Neural crest cell (in vitro differentiated cells): ENCODE measurements at regions not wholly inside any gene's neighbourhood (a gene's known extent, or its start where the extent isn't known, plus 50 kb on each side); places are given as distances from the start of the nearest gene placed in this dataset.

Experiments
- DNase-seq: peaks from one replicate; pipeline ENCODE4 v3.0.0; 2021; ENCODE audit warnings: low read depth, mixed read lengths, low spot score
- H3K27ac Mint-ChIP-seq: one replicate; pipeline ENCODE4 v1.8.0; 2021; ENCODE audit warnings: mild to moderate bottlenecking, mixed read lengths; ENCODE audit not compliant: unreplicated experiment
- H3K27me3 Mint-ChIP-seq: 2 replicates; pipeline ENCODE4 v1.8.0; 2021; ENCODE audit warnings: low read depth, mild to moderate bottlenecking, mixed read lengths
- H3K36me3 Mint-ChIP-seq: 2 replicates; pipeline ENCODE4 v1.8.0; 2021; ENCODE audit warnings: low read depth, mild to moderate bottlenecking, mixed read lengths
- H3K4me1 Mint-ChIP-seq: 2 replicates; pipeline ENCODE4 v1.8.0; 2021; ENCODE audit warnings: mixed read lengths
- H3K4me3 Mint-ChIP-seq: one replicate; pipeline ENCODE4 v1.8.0; 2021; ENCODE audit warnings: mild to moderate bottlenecking, mixed read lengths
- H3K9me3 Mint-ChIP-seq: 2 replicates; pipeline ENCODE4 v1.8.0; 2021; ENCODE audit warnings: mixed read lengths
- TF ChIP-seq, protein P1 (sequence below): fragments of 200-600 bp; sonication (generic); conservative IDR thresholded peaks from 2 replicates; pipeline ENCODE4 v1.5.0; 2021; ENCODE audit warnings: antibody characterized with exemption, mild to moderate bottlenecking

DNA sequence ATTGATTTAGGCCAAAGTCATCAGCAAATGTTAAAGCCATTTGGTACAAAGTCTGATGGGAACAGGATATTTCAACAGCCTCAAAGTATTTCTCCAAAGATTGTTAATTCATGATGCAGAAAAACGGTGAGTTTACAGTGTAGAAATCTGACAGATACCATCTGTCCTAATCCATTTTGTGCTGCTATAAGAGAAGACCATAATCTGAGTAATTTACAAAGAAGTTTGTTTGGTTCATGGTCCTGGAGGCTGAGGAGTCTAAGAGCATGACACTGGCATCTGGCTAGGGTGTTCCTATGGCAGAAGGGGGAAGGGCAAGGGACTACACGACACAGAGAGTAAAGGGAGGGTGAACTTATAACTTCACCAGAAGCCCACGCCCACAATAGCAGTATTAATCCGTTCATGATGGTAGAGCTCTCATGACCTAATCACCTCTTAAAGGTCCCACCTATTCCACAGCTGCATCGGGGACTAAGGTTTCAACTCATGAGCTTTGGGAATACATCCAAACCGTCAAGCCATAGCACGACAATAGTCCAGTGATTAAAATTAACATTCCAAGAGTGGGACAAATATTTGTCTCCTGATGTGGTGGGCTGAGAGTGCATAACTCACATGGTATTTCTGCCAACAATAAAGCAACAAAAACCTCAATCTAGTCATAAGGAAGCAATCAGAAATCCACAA is 298.6 kb upstream of the AKR1E2 start:
- DNase-seq: no peak
- Mint-ChIP-seq H3K27me3 (no peaks in the 10 kb centered on the region), H3K36me3 (no peaks in the 10 kb centered on the region), H3K27ac (no peak overlapping the region), H3K4me3 (no peak overlapping the region), H3K4me1 (peaks cover 4% of the 10 kb centered on the region), H3K9me3 (peaks cover 3% of the 10 kb centered on the region)
- TF ChIP-seq, protein P1, sequence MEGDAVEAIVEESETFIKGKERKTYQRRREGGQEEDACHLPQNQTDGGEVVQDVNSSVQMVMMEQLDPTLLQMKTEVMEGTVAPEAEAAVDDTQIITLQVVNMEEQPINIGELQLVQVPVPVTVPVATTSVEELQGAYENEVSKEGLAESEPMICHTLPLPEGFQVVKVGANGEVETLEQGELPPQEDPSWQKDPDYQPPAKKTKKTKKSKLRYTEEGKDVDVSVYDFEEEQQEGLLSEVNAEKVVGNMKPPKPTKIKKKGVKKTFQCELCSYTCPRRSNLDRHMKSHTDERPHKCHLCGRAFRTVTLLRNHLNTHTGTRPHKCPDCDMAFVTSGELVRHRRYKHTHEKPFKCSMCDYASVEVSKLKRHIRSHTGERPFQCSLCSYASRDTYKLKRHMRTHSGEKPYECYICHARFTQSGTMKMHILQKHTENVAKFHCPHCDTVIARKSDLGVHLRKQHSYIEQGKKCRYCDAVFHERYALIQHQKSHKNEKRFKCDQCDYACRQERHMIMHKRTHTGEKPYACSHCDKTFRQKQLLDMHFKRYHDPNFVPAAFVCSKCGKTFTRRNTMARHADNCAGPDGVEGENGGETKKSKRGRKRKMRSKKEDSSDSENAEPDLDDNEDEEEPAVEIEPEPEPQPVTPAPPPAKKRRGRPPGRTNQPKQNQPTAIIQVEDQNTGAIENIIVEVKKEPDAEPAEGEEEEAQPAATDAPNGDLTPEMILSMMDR: no peak

DNA sequence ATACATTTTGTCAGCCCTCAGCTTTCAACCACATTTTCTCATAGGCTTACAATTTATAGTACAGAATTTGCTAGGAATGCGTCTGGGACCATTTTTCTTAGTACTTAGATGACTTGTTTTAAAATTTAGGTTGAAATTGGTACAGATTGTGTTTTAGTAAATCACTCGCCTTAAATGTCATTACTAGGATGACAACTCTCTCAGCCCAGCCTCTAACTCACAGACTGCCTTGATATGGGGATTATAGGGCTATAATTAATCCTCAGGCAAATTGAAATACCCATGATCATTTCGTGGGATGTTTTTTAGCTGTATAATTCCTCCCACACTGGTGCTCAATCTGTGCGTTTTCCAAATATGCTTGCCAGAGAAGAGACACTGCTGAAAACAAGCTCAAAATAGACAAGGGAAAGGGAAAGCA is 299.7 kb upstream of the AKR1E2 start:
- no peak overlapping the region for H3K27ac Mint-ChIP-seq
- no peak overlapping the region for H3K4me3 Mint-ChIP-seq
- no peak for DNase-seq
- TF ChIP-seq, protein P1: no peak
- H3K27me3 Mint-ChIP-seq: no peaks in the 10 kb centered on the region
- peaks cover 3% of the 10 kb centered on the region for H3K9me3 Mint-ChIP-seq
- no peaks in the 10 kb centered on the region for H3K36me3 Mint-ChIP-seq
- H3K4me1 Mint-ChIP-seq: peaks cover 4% of the 10 kb centered on the region

DNA sequence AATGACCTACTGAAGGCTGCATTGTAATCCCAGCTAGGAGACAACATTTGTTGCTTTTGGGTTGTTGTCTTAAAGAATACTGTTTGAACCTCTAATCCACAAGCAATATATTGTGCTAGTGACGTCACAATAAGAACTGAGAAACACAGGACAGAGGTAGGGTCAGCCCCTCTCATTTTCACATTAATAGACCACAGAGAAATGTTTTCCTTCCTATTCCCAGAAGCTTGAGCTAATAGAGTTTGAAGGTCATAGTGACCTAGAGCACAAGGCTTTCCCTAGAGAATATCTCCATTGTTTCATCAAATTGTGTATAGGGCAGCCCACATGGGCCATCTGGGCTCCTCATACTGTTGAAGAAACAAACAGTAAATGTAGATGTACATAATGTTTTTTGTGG is 300.9 kb upstream of the AKR1E2 start:
- H3K36me3 Mint-ChIP-seq: no peaks in the 10 kb centered on the region
- H3K9me3 Mint-ChIP-seq: peaks cover 3% of the 10 kb centered on the region
- no peaks in the 10 kb centered on the region for H3K27me3 Mint-ChIP-seq
- no peak for DNase-seq
- TF ChIP-seq, protein P1: no peak
- H3K27ac Mint-ChIP-seq: no peak overlapping the region
- no peak overlapping the region for H3K4me3 Mint-ChIP-seq
- peaks cover 4% of the 10 kb centered on the region for H3K4me1 Mint-ChIP-seq

DNA sequence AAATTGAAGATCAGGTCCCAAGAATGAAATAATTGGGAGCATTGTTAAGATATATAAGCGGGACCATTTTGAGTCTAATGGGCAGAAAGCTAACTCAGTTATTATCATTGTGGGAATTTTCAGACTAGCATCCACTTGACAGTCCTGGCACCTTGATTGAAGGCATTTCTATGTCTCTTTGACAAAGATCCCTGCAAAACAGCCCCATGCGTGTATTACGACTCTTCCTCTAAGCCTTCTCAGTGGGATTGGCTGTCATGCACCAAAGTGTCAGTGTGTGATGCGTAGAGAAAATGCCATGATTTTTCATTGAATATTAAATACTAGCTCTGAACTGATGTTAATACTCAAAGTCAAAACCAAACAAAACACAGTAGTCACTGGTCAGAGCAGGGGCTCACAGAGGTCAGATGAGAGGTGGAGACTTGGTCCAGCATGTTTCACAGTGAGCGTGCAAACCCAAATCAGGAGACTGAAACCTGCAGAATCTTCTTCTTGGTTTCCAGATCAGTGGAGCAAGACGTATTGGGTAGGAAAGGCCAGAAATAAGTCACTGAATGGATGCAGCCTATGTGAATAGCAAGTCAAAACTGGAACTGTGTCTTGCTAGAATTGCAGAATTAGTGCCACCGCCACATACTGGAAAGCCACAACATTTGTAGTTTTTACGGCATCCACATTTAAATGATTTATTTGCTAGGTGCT is 303.6 kb upstream of the AKR1E2 start:
- DNase-seq: no peak
- no peaks in the 10 kb centered on the region for H3K9me3 Mint-ChIP-seq
- TF ChIP-seq, protein P1: no peak
- H3K4me3 Mint-ChIP-seq: no peak overlapping the region
- H3K27me3 Mint-ChIP-seq: no peaks in the 10 kb centered on the region
- peaks cover 4% of the 10 kb centered on the region for H3K4me1 Mint-ChIP-seq
- no peaks in the 10 kb centered on the region for H3K36me3 Mint-ChIP-seq
- no peak overlapping the region for H3K27ac Mint-ChIP-seq

DNA sequence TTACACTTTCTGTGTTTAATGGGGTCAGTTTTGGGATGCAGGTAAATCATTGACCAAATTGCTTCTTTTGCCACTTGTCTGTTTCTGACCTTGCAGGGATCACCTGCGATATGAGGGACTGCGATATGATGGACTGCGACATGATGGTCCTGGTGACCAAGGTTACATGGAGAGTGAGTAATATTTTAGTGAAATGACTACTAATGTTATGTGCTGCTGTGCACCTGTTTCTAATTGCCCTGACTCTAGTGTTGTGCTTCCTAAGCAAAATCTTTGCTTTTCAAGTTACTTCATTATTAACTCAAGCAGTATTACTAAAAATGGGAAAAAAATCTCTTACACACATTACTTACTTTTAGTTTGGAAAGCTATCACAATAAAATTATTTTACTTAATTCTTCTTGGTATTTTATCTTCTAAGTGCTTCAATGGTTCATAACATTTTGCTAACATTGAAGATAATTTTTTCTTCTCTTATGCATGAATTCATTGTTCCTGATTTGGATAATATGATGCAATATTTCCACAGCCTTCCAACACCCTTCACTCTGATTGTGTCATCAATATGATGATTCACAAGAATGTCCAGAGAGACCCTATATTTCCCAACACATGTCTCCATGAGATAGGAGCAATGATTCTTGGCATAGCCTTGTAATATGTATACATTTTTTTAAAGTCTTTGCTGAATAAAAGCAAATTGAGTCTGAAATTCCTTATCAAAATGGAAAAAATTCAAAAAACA is 306.2 kb upstream of the AKR1E2 start:
- H3K9me3 Mint-ChIP-seq: peaks cover 4% of the 10 kb centered on the region
- no peak overlapping the region for H3K27ac Mint-ChIP-seq

More for the DNA sequence above, 306.2 kb upstream of the AKR1E2 start:
- H3K4me3 Mint-ChIP-seq: no peak overlapping the region
- no peaks in the 10 kb centered on the region for H3K27me3 Mint-ChIP-seq
- TF ChIP-seq, protein P1: no peak
- no peaks in the 10 kb centered on the region for H3K36me3 Mint-ChIP-seq
- no peaks in the 10 kb centered on the region for H3K4me1 Mint-ChIP-seq
- DNase-seq: no peak
